Small intestine (tissue), 7 donors: ENCODE measurements at regions not wholly inside any gene's neighbourhood (a gene's known extent, or its start where the extent isn't known, plus 50 kb on each side); places are given as distances from the start of the nearest gene placed in this dataset.

Experiments used
- DNase-seq, 2 donors: peaks; one replicate each; pipeline versions ENCODE4 v3.0.0 to v3.0.0-alpha.2; 2013
- FAIRE-seq: peaks from 2 replicates; lab custom pipeline; 2012; peaks lifted over from hg19 to GRCh38; lab: Jason Lieb, UNC
- H3K27ac ChIP-seq, 3 donors: one replicate each; pipeline ENCODE4 v1.5.1; 2013; ENCODE audit warnings: low read length in 2 of 3, mild to moderate bottlenecking in 2 of 3, control low read depth in 1 of 3, inconsistent platforms in 1 of 3, low read depth in 1 of 3, moderate library complexity in 1 of 3
- H3K27me3 ChIP-seq, 3 donors: one replicate each; pipeline ENCODE4 v1.6.1; 2013; ENCODE audit warnings: low read length in 3 of 3, inconsistent platforms in 1 of 3; ENCODE audit not compliant: control insufficient read depth in 3 of 3, insufficient read depth in 3 of 3
- H3K36me3 ChIP-seq, 3 donors: one replicate each; pipeline ENCODE4 v1.6.1; 2013; ENCODE audit warnings: low read length in 3 of 3, inconsistent platforms in 1 of 3, low read depth in 1 of 3, mild to moderate bottlenecking in 1 of 3, moderate library complexity in 1 of 3; ENCODE audit not compliant: control insufficient read depth in 3 of 3, insufficient read depth in 2 of 3
- H3K4me1 ChIP-seq, 3 donors: one replicate each; pipeline ENCODE4 v1.6.1; 2013; ENCODE audit warnings: low read length in 2 of 3, inconsistent platforms in 1 of 3, low read depth in 1 of 3, mild to moderate bottlenecking in 1 of 3, moderate library complexity in 1 of 3; ENCODE audit not compliant: control insufficient read depth in 3 of 3, insufficient read depth in 2 of 3
- H3K4me3 ChIP-seq, 3 donors: one replicate each; pipeline ENCODE4 v1.5.1; 2013; ENCODE audit warnings: low read length in 3 of 3, control low read depth in 1 of 3, inconsistent platforms in 1 of 3, low read depth in 1 of 3, mild to moderate bottlenecking in 1 of 3, moderate library complexity in 1 of 3
- H3K9me3 ChIP-seq, 2 donors: one replicate each; pipeline ENCODE4 v1.6.1; 2013; ENCODE audit warnings: low read depth in 1 of 2, low read length in 1 of 2; ENCODE audit not compliant: control insufficient read depth in 2 of 2, insufficient read depth in 1 of 2
- WGBS, 3 donors: extraction: QIAGEN DNeasy Blood & Tissue Kit; methylation state at CpG; one replicate each; pipeline ENCODE4 v1.1.7; 2013; 5-methylcytosine and 5-hydroxymethylcytosine counted together
- donor health status: healthy with polysubstance abuse.
- donor health status: control.
- donor health status: control.
- donor health status: Bipolar disorder and iron deficiency.
- donor health status: healthy.

GRCh38 chr2:155393406-155393805 is 694.9 kb downstream of the KCNJ3 start:
- H3K4me3 ChIP-seq, result no peak overlapping the region
- H3K9me3 ChIP-seq, result no peaks in the 10 kb centered on the region
- no peaks in the 10 kb centered on the region for H3K27me3 ChIP-seq
- H3K27ac ChIP-seq, result no peak overlapping the region
- no peak for DNase-seq
- no peaks in the 10 kb centered on the region for H3K36me3 ChIP-seq
- H3K4me1 ChIP-seq, result no peaks in the 10 kb centered on the region
- FAIRE-seq, result no peak

GRCh38 chr2:155391613-155392130 is 693.2 kb downstream of the KCNJ3 start:
- no peak for FAIRE-seq
- H3K4me1 ChIP-seq, result no peaks in the 10 kb centered on the region
- H3K27me3 ChIP-seq, result no peaks in the 10 kb centered on the region
- H3K4me3 ChIP-seq, result no peak overlapping the region
- H3K36me3 ChIP-seq, result no peaks in the 10 kb centered on the region
- H3K27ac ChIP-seq, result no peak overlapping the region
- 33 to 45% (median 43%) methylated on average over 2 of the region's 2 CpGs for WGBS, 3 donors
- H3K9me3 ChIP-seq, result no peaks in the 10 kb centered on the region
- no peak for DNase-seq

- H3K27me3 ChIP-seq, result no peaks in the 10 kb centered on the region
- no peaks in the 10 kb centered on the region for H3K36me3 ChIP-seq
- 78 to 100% (median 86%) methylated on average over 1 of the region's 1 CpG for WGBS, 3 donors
- no peak overlapping the region for H3K27ac ChIP-seq
- H3K9me3 ChIP-seq, result no peaks in the 10 kb centered on the region
- FAIRE-seq (no peak), DNase-seq (no peak)
- H3K4me3 ChIP-seq, result no peak overlapping the region
- no peaks in the 10 kb centered on the region for H3K4me1 ChIP-seq
These were observed 690.7 kb downstream of the KCNJ3 start for GRCh38 chr2:155389224-155389623.

- no peak for FAIRE-seq
- H3K27me3 ChIP-seq, result no peaks in the 10 kb centered on the region
- 72 to 73% (median 73%) methylated on average over 3 of the region's 3 CpGs for WGBS, 3 donors
These were observed 686.1 kb downstream of the KCNJ3 start for GRCh38 chr2:155384555-155385123.

GRCh38 chr2:155382776-155383175 is 684.3 kb downstream of the KCNJ3 start:
- Histone ChIP-seq H3K4me3 (no peak overlapping the region), H3K36me3 (no peaks in the 10 kb centered on the region), H3K27ac (no peak overlapping the region), H3K9me3 (no peaks in the 10 kb centered on the region), H3K27me3 (no peaks in the 10 kb centered on the region), H3K4me1 (no peaks in the 10 kb centered on the region)
- FAIRE-seq (no peak), DNase-seq (no peak)
- WGBS, 3 donors, result 63 to 85% (median 63%) methylated on average over 3 of the region's 3 CpGs

More at GRCh38 chr2:155384555-155385123, 686.1 kb downstream of the KCNJ3 start:
- Histone ChIP-seq H3K4me1 (no peaks in the 10 kb centered on the region), H3K4me3 (no peak overlapping the region), H3K9me3 (no peaks in the 10 kb centered on the region), H3K27ac (no peak overlapping the region), H3K36me3 (no peaks in the 10 kb centered on the region)
- DNase-seq, result no peak

GRCh38 chr2:155381436-155381835 is 682.9 kb downstream of the KCNJ3 start:
- no peak overlapping the region for H3K4me3 ChIP-seq
- no peak overlapping the region for H3K27ac ChIP-seq
- H3K36me3 ChIP-seq, result no peaks in the 10 kb centered on the region
- no peak for DNase-seq
- 36 to 38% (median 36%) methylated on average over 1 of the region's 1 CpG for WGBS, 3 donors
- FAIRE-seq, result no peak
- no peaks in the 10 kb centered on the region for H3K4me1 ChIP-seq
- no peaks in the 10 kb centered on the region for H3K9me3 ChIP-seq
- no peaks in the 10 kb centered on the region for H3K27me3 ChIP-seq

- no peak overlapping the region for H3K4me3 ChIP-seq
- FAIRE-seq, result no peak
These were observed 681.0 kb downstream of the KCNJ3 start for GRCh38 chr2:155379494-155379893.

GRCh38 chr2:155377931-155378444 is 679.5 kb downstream of the KCNJ3 start:
- H3K4me3 ChIP-seq, result no peak overlapping the region
- WGBS, 3 donors, result 68 to 73% (median 72%) methylated on average over 1 of the region's 1 CpG
- FAIRE-seq, result no peak

More at GRCh38 chr2:155379494-155379893, 681.0 kb downstream of the KCNJ3 start:
- Histone ChIP-seq H3K4me1 (no peaks in the 10 kb centered on the region), H3K36me3 (no peaks in the 10 kb centered on the region), H3K9me3 (no peaks in the 10 kb centered on the region), H3K27ac (no peak overlapping the region), H3K27me3 (no peaks in the 10 kb centered on the region)
- WGBS, 3 donors, result 58 to 73% (median 63%) methylated on average over 2 of the region's 2 CpGs
- no peak for DNase-seq

GRCh38 chr2:155377266-155377680 is 678.8 kb downstream of the KCNJ3 start:
- Histone ChIP-seq H3K9me3 (no peaks in the 10 kb centered on the region), H3K4me1 (no peaks in the 10 kb centered on the region), H3K36me3 (no peaks in the 10 kb centered on the region), H3K4me3 (no peak overlapping the region), H3K27me3 (no peaks in the 10 kb centered on the region), H3K27ac (no peak overlapping the region)
- DNase-seq (peak; percentile 22 to 38), FAIRE-seq (no peak)
- WGBS, 3 donors, result 64 to 68% (median 65%) methylated on average over 5 of the region's 5 CpGs

More at GRCh38 chr2:155377931-155378444, 679.5 kb downstream of the KCNJ3 start:
- no peaks in the 10 kb centered on the region for H3K27me3 ChIP-seq
- H3K9me3 ChIP-seq, result no peaks in the 10 kb centered on the region
- H3K4me1 ChIP-seq, result no peaks in the 10 kb centered on the region
- no peaks in the 10 kb centered on the region for H3K36me3 ChIP-seq
- no peak for DNase-seq
- H3K27ac ChIP-seq, result no peak overlapping the region
